A549 (cell line): ENCODE measurements at regions not wholly inside any gene's neighbourhood (a gene's known extent, or its start where the extent isn't known, plus 50 kb on each side); places are given as distances from the start of the nearest gene placed in this dataset.

Source experiments
- ATAC-seq, 2 experiments: fragments of 200-7000 bp in 1 of 2; fragments of >200 bp in 1 of 2; cut with Nextera tagmentation in 1 of 2; cut with Tn5 transposase in 1 of 2; 3 replicates each; pipeline versions ENCODE4 v1.8.0 to v1.9.1; 2018 to 2020; ENCODE audit warnings: mild to moderate bottlenecking in 1 of 2, moderate library complexity in 1 of 2
- CTCF ChIA-PET: fragments of 300-600 bp; sonication (Branson Sonifier 250); formaldehyde crosslinking; extraction: SDS; loops from one replicate; lab custom pipeline; 2021; ENCODE audit warnings: antibody characterized with exemption, inconsistent platforms; lab: Yijun Ruan, JAX
- POLR2A ChIA-PET: fragments of 350-600 bp; formaldehyde crosslinking; extraction: SDS; loops from one replicate; lab custom pipeline; 2021; ENCODE audit warnings: antibody characterized with exemption, inconsistent platforms; lab: Yijun Ruan, JAX
- DNase-seq, 2 experiments: peaks; one replicate each; pipeline versions ENCODE4 v3.0.0 to v3.0.0-alpha.2; 2011 to 2016; ENCODE audit warnings: low read depth in 1 of 2, low spot score in 1 of 2
- FAIRE-seq: peaks from 2 replicates; lab custom pipeline; 2011; peaks lifted over from hg19 to GRCh38; lab: Jason Lieb, UNC
- H3K27ac ChIP-seq, 2 experiments: fragments of >200 bp; sonication (Bioruptor Twin); formaldehyde crosslinking; 3 replicates each; pipeline ENCODE4 v1.5.1; 2016 to 2017
- H3K4me1 ChIP-seq: fragments of >200 bp; sonication (Bioruptor Twin); formaldehyde crosslinking; 3 replicates; pipeline ENCODE4 v1.6.1; 2016
- H3K4me2 ChIP-seq: fragments of >200 bp; sonication (Bioruptor Twin); formaldehyde crosslinking; 3 replicates; pipeline ENCODE4 v1.6.1; 2016
- H3K4me3 ChIP-seq: fragments of >200 bp; sonication (Bioruptor Twin); formaldehyde crosslinking; 3 replicates; pipeline ENCODE4 v1.5.1; 2016
- H3K9me3 ChIP-seq: fragments of >200 bp; sonication (Bioruptor Twin); formaldehyde crosslinking; 3 replicates; pipeline ENCODE4 v1.6.1; 2016
- BHLHE40 ChIP-seq: IDR thresholded peaks from 2 replicates; pipeline ENCODE4 v1.6.1; 2012; ENCODE audit warnings: low read depth, low read length, inconsistent platforms
- CHD2 ChIP-seq: fragments of 150-350 bp; IDR thresholded peaks from 2 replicates; pipeline ENCODE4 v1.6.1; 2014; ENCODE audit warnings: low read length; ENCODE audit not compliant: partially characterized antibody
- CHD4 ChIP-seq: fragments of 200-600 bp; sonication (generic); IDR thresholded peaks from 2 replicates; pipeline ENCODE4 v1.6.1; 2016; ENCODE audit warnings: antibody characterized with exemption, mild to moderate bottlenecking, borderline replicate concordance
- EHF ChIP-seq: fragments of 250-450 bp; sonication (Bioruptor Pico); IDR thresholded peaks from 2 replicates; pipeline ENCODE4 v1.5.0; 2020; ENCODE audit warnings: mild to moderate bottlenecking
- EHMT2 ChIP-seq: fragments of 200-600 bp; sonication (generic); IDR thresholded peaks from 2 replicates; pipeline ENCODE4 v1.6.1; 2016; ENCODE audit warnings: antibody characterized with exemption, low read depth, mild to moderate bottlenecking, moderate library complexity
- ESRRA ChIP-seq: fragments of 150-350 bp; IDR thresholded peaks from 2 replicates; pipeline ENCODE4 v1.6.1; 2014; ENCODE audit warnings: mild to moderate bottlenecking, low read length, borderline replicate concordance
- FOXS1 ChIP-seq: fragments of 250-450 bp; sonication (Bioruptor Pico); IDR thresholded peaks from 2 replicates; pipeline ENCODE4 v1.5.0; 2020; ENCODE audit warnings: mild to moderate bottlenecking, moderate library complexity
- HOXB5 ChIP-seq: fragments of 250-450 bp; sonication (Bioruptor Pico); IDR thresholded peaks from 2 replicates; pipeline ENCODE4 v1.5.0; 2020; ENCODE audit warnings: mild to moderate bottlenecking, moderate library complexity
- JUN ChIP-seq, 2 experiments: fragments of >200 bp; sonication (Bioruptor Twin); formaldehyde crosslinking; IDR thresholded peaks; 2 replicates in 1 of 2; 3 replicates in 1 of 2; pipeline ENCODE4 v1.6.1; 2016 to 2017
- JUNB ChIP-seq: fragments of >200 bp; sonication (Bioruptor Twin); formaldehyde crosslinking; IDR thresholded peaks from 2 replicates; pipeline ENCODE4 v1.6.1; 2016
- MAFK ChIP-seq: fragments of 450-650 bp; IDR thresholded peaks from 2 replicates; pipeline ENCODE4 v1.6.1; 2014; ENCODE audit not compliant: partially characterized antibody
- MAZ ChIP-seq: fragments of 150-350 bp; IDR thresholded peaks from 2 replicates; pipeline ENCODE4 v1.6.1; 2014; ENCODE audit warnings: antibody characterized with exemption, low read depth, low read length, borderline replicate concordance
- MYC ChIP-seq: IDR thresholded peaks from 2 replicates; pipeline ENCODE4 v1.6.1; 2012; ENCODE audit warnings: mild to moderate bottlenecking, inconsistent platforms, low read length, improper control_type of control experiment, borderline replicate concordance
- NFE2L2 ChIP-seq: fragments of 150-350 bp; conservative IDR thresholded peaks from 2 replicates; pipeline ENCODE4 v1.6.1; 2014; ENCODE audit warnings: low read length
- NPAS2 ChIP-seq: fragments of 250-450 bp; sonication (Bioruptor Pico); IDR thresholded peaks from 2 replicates; pipeline ENCODE4 v1.8.0; 2022; ENCODE audit warnings: mild to moderate bottlenecking, moderate library complexity, borderline replicate concordance
- NR3C1 ChIP-seq: fragments of >200 bp; sonication (Bioruptor Twin); formaldehyde crosslinking; IDR thresholded peaks from 3 replicates; pipeline ENCODE4 v1.6.1; 2017
- POLR2A ChIP-seq: IDR thresholded peaks from 2 replicates; pipeline ENCODE4 v1.6.1; 2012; ENCODE audit warnings: mild to moderate bottlenecking, low read length
- RARB ChIP-seq: fragments of 250-450 bp; sonication (Bioruptor Pico); IDR thresholded peaks from 2 replicates; pipeline ENCODE4 v1.8.0; 2021; ENCODE audit warnings: mild to moderate bottlenecking, moderate library complexity
- SMC3 ChIP-seq: fragments of >200 bp; sonication (Bioruptor Twin); formaldehyde crosslinking; IDR thresholded peaks from 3 replicates; pipeline ENCODE4 v1.6.1; 2018; ENCODE audit warnings: inconsistent platforms
- TFCP2L1 ChIP-seq: fragments of 250-450 bp; sonication (Bioruptor Pico); IDR thresholded peaks from 2 replicates; pipeline ENCODE4 v1.5.0; 2021; ENCODE audit warnings: mild to moderate bottlenecking
- WGBS: methylation state at CpG from one replicate; pipeline ENCODE4 v1.1.6; 2017; ENCODE audit errors: missing lambda C conversion rate; 5-methylcytosine and 5-hydroxymethylcytosine counted together
- TF ChIP-seq, protein P1 (sequence below): fragments of >200 bp; sonication (Bioruptor Twin); formaldehyde crosslinking; IDR thresholded peaks from 3 replicates; pipeline ENCODE4 v1.6.1; 2016
- TF ChIP-seq, protein P2 (sequence below): fragments of 150-350 bp; IDR thresholded peaks from 2 replicates; pipeline ENCODE4 v1.6.1; 2014; ENCODE audit warnings: low read depth, mild to moderate bottlenecking, low read length
- TF ChIP-seq, protein P3 (sequence below): fragments of >200 bp; sonication (Bioruptor Twin); formaldehyde crosslinking; IDR thresholded peaks from 2 replicates; pipeline ENCODE4 v1.6.1; 2016
- TF ChIP-seq, protein P4 (sequence below): IDR thresholded peaks from 2 replicates; pipeline ENCODE4 v1.6.1; 2012
- TF ChIP-seq, protein P5 (sequence below): fragments of 200-600 bp; sonication (generic); IDR thresholded peaks from 2 replicates; pipeline ENCODE4 v1.6.1; 2016; ENCODE audit warnings: antibody characterized with exemption, mild to moderate bottlenecking, moderate library complexity

DNA sequence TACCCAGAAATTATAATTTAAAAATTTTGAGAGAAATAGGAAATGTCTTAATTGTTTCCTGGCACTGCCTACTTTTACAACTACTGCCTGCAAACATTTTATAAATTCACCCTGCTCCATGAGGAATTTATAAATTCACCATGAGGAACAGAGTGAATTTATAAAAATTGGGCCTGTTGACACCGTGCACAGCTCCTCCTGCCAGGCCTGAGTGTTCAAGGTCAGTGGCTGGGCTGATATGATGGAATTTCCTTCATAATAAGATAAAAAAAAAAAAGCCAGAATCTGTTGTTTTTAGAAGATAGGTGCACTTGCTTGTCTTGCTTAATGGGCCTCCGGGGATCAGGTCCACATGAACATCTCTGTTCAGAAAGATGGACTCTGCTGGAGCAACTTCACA, 151.7 kb upstream of the RASGEF1B start (continued):
- TF ChIP-seq, protein P1, sequence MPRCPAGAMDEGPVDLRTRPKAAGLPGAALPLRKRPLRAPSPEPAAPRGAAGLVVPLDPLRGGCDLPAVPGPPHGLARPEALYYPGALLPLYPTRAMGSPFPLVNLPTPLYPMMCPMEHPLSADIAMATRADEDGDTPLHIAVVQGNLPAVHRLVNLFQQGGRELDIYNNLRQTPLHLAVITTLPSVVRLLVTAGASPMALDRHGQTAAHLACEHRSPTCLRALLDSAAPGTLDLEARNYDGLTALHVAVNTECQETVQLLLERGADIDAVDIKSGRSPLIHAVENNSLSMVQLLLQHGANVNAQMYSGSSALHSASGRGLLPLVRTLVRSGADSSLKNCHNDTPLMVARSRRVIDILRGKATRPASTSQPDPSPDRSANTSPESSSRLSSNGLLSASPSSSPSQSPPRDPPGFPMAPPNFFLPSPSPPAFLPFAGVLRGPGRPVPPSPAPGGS, result no peak

DNA sequence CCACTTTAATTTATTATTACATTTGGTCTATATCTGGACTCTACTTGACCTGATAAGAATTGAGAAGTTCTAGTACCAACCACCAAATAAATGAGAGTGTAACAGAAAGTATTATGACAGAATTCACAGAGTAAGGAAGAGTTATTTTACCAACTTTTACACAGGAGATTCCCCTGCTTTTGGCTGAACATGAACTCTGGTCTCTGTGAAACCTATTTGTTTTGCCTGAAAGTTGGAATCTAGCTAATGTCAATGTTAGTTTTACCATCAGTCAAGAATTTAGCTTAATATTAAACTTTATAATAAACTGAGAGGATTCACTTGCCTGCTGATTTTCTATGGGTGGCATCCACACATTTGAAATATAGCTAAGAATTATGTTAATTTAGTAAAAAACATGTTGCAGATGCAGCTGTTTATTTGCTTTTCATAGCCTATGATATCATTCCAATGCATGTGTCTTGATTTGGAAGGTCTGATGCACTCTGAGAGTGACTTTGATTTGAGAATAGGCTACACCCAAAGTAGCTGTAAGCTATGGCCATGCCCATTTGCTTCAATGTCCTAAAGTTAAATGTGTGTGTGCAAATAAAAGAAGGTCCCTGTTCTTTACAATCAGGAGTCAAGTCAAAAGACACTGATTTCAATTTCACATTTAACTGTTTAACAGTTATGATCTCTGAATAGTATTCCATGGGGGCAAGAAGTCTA, 150.9 kb upstream of the RASGEF1B start:
- ATAC-seq, result no peak
- no peak overlapping the region for H3K4me2 ChIP-seq
- H3K4me1 ChIP-seq, result no peaks in the 10 kb centered on the region
- TF ChIP-seq NFE2L2 (no peak), SMC3 (no peak), MYC (no peak), MAFK (no peak), NPAS2 (CRISPR knock-in tag) (no peak)
- TF ChIP-seq, protein P2, sequence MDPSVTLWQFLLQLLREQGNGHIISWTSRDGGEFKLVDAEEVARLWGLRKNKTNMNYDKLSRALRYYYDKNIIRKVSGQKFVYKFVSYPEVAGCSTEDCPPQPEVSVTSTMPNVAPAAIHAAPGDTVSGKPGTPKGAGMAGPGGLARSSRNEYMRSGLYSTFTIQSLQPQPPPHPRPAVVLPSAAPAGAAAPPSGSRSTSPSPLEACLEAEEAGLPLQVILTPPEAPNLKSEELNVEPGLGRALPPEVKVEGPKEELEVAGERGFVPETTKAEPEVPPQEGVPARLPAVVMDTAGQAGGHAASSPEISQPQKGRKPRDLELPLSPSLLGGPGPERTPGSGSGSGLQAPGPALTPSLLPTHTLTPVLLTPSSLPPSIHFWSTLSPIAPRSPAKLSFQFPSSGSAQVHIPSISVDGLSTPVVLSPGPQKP, result no peak
- no peak overlapping the region for H3K27ac ChIP-seq
- ChIA-PET POLR2A (no interaction called here), CTCF (interaction anchor here (1.0 kb wide), 1 partner anchor 9 kb away, joined by 5 read pairs; no protein-coding TSS in a partner anchor)
- H3K9me3 ChIP-seq, result no peaks in the 10 kb centered on the region
- H3K4me3 ChIP-seq, result no peak overlapping the region
- FAIRE-seq, result no peak
- DNase-seq, result no peak

DNA sequence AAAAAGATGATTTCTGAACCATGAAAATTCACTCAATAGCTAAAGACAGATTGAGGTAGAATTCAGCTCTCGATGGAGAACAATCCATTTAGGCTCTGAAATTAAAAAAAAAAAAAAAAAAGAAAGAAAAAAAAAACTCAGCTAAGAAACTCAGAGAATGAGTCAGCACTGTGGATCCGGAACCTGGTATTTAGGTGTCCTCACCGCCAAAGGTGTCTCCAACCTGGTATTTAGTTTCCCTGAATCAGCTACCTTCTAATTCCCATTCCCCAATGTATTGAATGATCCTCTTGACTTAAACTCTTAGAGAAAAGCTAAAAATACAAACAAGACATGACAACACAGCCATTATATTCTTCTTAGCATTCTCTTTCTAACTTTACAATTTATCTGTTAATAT, 150.3 kb upstream of the RASGEF1B start:
- Histone ChIP-seq H3K9me3 (no peaks in the 10 kb centered on the region), H3K4me2 (no peak overlapping the region), H3K4me3 (no peak overlapping the region), H3K27ac (no peak overlapping the region), H3K4me1 (no peaks in the 10 kb centered on the region)
- ATAC-seq (no peak), DNase-seq (no peak), FAIRE-seq (no peak)
- WGBS, result 32% methylated on average over 3 of the region's 3 CpGs
- TF ChIP-seq TFCP2L1 (no peak), POLR2A (no peak), EHMT2 (no peak)
- TF ChIP-seq, protein P3, sequence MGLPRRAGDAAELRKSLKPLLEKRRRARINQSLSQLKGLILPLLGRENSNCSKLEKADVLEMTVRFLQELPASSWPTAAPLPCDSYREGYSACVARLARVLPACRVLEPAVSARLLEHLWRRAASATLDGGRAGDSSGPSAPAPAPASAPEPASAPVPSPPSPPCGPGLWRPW, result no peak
- ChIA-PET POLR2A (no interaction called here), CTCF (interaction anchor here (1.0 kb wide), 1 partner anchor 10 kb away, joined by 5 read pairs; no protein-coding TSS in a partner anchor)

DNA sequence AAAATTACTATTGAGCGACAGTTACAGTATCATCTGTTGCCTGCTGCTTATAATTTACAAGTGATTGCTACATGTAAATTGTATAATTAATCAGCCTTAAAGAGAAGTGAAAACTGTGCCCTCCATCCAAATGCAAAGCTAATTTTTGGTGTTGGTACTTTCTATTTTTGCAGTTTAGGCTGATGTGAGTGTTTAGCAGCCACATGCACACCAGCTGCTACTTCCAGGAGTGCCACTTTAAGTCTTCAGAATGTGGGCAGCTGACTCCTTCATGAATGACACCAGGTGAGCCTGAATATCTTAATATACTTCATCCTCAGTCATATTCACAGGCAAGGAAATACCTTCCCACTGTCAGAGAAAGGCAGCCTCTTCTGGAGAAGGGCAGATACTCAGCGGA, 149.8 kb upstream of the RASGEF1B start:
- ChIA-PET CTCF (interaction anchor here (1.0 kb wide), 1 partner anchor 10 kb away, joined by 5 read pairs; no protein-coding TSS in a partner anchor), POLR2A (no interaction called here)
- Histone ChIP-seq H3K4me2 (no peak overlapping the region), H3K9me3 (no peaks in the 10 kb centered on the region), H3K27ac (no peak overlapping the region), H3K4me1 (no peaks in the 10 kb centered on the region), H3K4me3 (no peak overlapping the region)
- ATAC-seq (no peak), DNase-seq (no peak), FAIRE-seq (no peak)
- WGBS, result 50% methylated on average over 2 of the region's 2 CpGs
- TF ChIP-seq, protein P4, sequence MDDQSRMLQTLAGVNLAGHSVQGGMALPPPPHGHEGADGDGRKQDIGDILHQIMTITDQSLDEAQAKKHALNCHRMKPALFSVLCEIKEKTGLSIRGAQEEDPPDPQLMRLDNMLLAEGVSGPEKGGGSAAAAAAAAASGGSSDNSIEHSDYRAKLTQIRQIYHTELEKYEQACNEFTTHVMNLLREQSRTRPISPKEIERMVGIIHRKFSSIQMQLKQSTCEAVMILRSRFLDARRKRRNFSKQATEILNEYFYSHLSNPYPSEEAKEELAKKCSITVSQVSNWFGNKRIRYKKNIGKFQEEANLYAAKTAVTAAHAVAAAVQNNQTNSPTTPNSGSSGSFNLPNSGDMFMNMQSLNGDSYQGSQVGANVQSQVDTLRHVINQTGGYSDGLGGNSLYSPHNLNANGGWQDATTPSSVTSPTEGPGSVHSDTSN, result no peak
- TF ChIP-seq CHD2 (no peak), FOXS1 (CRISPR knock-in tag) (no peak), MAZ (no peak), ESRRA (no peak), HOXB5 (CRISPR knock-in tag) (no peak), JUN (IDR thresholded peaks at IDR 0.05) (no peak), RARB (no peak), EHF (CRISPR knock-in tag) (no peak), CHD4 (no peak), JUNB (no peak), NR3C1 (no peak), BHLHE40 (no peak)
- TF ChIP-seq, protein P2, result no peak
- TF ChIP-seq, protein P5, sequence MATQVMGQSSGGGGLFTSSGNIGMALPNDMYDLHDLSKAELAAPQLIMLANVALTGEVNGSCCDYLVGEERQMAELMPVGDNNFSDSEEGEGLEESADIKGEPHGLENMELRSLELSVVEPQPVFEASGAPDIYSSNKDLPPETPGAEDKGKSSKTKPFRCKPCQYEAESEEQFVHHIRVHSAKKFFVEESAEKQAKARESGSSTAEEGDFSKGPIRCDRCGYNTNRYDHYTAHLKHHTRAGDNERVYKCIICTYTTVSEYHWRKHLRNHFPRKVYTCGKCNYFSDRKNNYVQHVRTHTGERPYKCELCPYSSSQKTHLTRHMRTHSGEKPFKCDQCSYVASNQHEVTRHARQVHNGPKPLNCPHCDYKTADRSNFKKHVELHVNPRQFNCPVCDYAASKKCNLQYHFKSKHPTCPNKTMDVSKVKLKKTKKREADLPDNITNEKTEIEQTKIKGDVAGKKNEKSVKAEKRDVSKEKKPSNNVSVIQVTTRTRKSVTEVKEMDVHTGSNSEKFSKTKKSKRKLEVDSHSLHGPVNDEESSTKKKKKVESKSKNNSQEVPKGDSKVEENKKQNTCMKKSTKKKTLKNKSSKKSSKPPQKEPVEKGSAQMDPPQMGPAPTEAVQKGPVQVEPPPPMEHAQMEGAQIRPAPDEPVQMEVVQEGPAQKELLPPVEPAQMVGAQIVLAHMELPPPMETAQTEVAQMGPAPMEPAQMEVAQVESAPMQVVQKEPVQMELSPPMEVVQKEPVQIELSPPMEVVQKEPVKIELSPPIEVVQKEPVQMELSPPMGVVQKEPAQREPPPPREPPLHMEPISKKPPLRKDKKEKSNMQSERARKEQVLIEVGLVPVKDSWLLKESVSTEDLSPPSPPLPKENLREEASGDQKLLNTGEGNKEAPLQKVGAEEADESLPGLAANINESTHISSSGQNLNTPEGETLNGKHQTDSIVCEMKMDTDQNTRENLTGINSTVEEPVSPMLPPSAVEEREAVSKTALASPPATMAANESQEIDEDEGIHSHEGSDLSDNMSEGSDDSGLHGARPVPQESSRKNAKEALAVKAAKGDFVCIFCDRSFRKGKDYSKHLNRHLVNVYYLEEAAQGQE, result no peak
